ENCODE measurements at regions not wholly inside any gene's neighbourhood (a gene's known extent, or its start where the extent isn't known, plus 50 kb on each side); places are given as distances from the start of the nearest gene placed in this dataset.

- TF ChIP-seq CTCF (IDR thresholded peaks at IDR 0.05) (no peak), POLR2A (IDR thresholded peaks at IDR 0.05) (no peak)
Measured at GRCh38 chr1:55713516-55713915, 498.4 kb upstream of the USP24 start.
